C4-2B (cell line): ENCODE measurements at regions not wholly inside any gene's neighbourhood (a gene's known extent, or its start where the extent isn't known, plus 50 kb on each side); places are given as distances from the start of the nearest gene placed in this dataset.

Source experiments
- H3K27ac ChIP-seq: fragments of 450-650 bp; 2 replicates; pipeline ENCODE4 v1.5.1; 2017
- ZFX ChIP-seq: fragments of 450-650 bp; IDR thresholded peaks from 2 replicates; pipeline ENCODE4 v1.6.1; 2017
- TF ChIP-seq, protein P1 (sequence below): fragments of 450-650 bp; conservative IDR thresholded peaks from 2 replicates; pipeline ENCODE4 v1.5.1; 2017; ENCODE audit warnings: mild to moderate bottlenecking

DNA sequence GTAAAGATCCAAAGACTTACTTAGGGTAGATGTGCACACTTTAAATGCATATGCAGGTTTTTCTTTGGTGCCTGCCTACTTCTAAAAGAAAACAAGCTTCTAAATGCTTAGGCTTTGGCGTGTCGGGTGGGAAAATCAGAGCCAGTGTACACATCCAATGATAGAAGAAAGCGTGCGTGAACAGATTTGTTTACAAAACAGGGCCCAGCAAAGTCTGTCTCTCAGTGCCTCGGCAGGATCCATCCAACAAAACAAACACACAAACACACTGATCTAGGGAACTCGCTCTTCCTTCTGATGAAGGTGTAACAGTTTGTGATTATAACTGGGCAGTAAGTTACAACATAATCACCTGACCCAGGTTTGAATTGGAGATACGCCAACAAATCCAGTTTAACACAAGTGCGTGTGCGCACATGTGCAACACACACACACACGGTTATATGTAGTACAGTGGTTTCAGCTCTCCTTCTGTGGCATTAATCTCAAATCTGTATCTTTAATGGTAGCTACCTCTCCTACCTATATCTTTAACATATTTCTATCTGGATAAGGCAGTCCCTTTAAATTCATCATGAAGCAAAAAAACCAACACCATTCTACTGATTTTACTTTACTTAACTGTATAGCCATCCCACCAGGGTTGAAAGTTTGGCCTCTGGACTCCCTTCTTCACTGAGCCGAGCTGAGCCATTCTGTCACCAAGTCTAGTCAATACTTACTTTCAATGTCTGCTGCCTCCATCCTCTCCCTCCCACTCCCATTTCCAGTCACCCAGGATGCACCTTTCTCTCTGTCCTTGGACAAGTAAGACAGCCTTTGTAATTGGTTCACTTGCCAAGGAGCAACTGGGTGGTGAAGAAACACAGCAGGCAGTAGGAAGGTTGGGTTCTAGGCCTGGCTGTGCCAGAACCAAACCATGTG, 184.4 kb upstream of the KLF14 start:
- peak overlapping the region; percentile 54; the same call in 1 of the 2 replicates for H3K27ac ChIP-seq
- TF ChIP-seq, protein P1, sequence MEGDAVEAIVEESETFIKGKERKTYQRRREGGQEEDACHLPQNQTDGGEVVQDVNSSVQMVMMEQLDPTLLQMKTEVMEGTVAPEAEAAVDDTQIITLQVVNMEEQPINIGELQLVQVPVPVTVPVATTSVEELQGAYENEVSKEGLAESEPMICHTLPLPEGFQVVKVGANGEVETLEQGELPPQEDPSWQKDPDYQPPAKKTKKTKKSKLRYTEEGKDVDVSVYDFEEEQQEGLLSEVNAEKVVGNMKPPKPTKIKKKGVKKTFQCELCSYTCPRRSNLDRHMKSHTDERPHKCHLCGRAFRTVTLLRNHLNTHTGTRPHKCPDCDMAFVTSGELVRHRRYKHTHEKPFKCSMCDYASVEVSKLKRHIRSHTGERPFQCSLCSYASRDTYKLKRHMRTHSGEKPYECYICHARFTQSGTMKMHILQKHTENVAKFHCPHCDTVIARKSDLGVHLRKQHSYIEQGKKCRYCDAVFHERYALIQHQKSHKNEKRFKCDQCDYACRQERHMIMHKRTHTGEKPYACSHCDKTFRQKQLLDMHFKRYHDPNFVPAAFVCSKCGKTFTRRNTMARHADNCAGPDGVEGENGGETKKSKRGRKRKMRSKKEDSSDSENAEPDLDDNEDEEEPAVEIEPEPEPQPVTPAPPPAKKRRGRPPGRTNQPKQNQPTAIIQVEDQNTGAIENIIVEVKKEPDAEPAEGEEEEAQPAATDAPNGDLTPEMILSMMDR = no peak
- no peak for TF ChIP-seq ZFX

DNA sequence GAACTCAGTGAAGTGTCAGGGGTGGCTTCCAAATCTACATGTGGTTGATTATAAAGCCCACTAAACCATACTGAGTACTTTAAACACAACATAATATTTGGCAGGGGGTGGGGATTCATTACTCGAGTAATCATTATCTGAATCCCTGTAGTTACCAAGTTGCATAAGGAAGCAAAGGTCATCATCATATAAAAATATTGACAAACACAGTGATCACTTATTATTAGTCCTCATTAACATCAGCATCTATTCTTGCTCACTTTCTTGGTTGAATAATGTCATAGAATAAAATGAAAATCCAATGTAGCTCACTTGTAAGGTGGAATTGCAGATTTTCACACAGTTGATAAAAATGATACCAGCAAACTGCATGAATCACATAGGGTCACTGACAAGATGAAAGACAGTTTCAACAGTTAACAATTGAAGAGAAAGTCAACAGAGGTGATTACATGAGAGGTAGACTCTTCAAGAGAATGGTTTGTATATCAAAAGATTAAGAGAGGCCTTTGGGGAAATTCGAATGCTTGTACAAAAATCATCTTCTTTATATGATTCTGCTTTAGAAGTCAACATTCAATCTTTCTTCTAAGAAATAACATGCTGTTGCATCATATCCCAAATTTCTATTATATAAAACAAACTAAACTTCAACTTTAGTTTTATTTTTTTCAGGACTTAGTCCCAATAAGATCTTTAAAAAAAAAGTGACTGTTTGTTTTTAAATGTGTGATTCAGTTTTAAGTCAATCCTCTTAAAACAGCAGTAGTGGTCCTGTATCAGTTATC, 185.5 kb upstream of the KLF14 start:
- no peak overlapping the region for H3K27ac ChIP-seq
- no peak for TF ChIP-seq ZFX
- TF ChIP-seq, protein P1 = no peak

DNA sequence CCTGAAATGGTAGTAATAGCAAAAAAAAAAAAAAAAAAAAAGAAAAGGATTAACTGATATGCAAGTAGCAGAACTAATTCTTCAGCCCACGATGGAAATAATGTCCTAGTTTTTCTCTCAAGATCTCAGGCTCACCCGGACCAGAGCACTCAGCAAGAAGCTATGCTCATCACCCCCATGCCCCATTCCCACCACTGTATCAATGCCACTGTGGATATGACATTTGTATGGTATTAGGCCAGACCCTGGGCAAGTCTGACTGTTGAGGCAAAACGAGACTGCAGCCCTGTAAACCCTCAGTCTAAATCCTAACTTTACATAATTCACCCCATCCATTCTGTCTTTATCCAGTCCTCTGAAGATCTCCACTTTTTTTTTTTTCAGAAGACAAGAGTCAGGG, 186.1 kb upstream of the KLF14 start:
- H3K27ac ChIP-seq = no peak overlapping the region
- TF ChIP-seq, protein P1 = no peak
- no peak for TF ChIP-seq ZFX

DNA sequence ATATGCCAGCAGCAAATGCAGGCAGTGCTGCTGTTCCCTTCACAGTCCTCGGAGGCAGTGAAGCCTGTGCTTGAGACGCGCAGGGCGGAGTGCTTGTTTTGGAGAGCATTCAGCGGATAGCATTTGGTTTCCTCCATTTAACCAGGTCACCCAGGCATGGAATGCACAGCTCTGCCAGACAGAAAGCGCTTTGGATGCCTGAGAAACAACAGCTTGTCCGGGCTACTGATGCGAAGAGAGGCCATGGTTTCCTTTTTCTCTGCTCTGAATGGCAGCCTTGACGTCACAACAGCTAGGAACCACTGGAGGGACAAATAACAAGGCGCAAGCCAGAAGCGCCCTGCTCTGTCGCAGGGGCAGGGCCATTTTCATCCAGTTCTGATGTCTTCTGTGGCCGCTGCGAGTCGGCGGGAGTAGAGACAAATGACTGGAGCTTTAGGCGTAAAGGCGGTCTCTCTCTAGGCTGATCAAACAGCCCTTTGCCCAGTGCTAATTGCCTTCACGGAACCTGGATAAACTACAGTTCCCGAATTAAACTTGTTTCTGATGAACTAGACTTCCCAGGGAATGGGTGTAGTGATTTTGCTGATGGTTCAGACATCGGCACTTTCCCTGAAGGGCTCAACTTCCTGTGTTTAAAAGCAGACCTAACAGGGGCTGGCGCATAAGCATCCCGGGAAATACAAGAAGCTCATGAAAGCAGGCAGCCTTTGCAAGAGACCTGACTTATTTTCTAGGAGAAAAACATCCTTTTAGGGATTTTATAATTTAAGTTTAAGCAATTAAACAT, 187.6 kb upstream of the KLF14 start:
- no peak overlapping the region for H3K27ac ChIP-seq
- TF ChIP-seq ZFX = no peak
- TF ChIP-seq, protein P1 = no peak

DNA sequence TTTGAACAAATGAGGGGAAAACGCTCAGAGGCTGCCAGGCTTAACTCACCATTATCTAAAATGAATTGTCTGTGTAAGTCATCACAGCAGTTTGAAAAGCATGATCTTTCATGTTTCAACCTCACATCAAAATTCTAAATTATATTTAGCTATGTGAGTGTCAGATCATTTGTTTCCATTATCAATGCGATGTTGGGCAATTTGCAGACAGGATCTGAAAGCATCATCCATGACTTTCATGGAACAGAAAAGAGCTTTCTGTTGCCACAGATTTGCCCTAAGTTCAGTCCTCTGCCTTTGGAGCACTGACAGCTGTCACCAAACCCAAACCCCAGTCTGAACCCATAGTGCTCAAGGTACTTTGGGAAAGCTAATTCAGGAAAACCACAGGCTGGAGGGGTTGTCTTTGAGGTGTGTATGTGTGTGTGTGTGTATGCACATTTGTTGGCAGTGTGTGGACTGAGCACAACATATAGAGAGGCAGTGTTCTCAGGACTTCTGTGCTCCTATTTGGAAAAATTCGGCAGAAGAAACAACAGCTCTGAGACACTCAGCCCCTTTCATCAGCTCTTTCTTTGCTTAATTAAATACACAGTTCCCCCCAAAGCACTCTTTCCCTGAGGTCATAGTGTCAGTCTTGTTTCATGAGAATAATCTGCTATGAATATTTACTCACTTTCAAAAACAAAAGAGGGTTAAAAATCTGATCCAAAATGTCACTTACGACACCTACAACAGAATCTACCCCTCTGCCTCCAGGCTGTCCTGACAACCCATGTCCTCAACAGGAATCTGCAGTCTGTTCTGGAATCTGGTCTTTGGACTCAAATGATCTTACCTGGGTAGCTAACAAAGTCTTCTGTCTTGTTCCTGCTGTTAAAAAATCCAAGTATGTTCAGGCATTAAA, 188.5 kb upstream of the KLF14 start:
- no peak overlapping the region for H3K27ac ChIP-seq
- TF ChIP-seq, protein P1 = no peak
- TF ChIP-seq ZFX = no peak

DNA sequence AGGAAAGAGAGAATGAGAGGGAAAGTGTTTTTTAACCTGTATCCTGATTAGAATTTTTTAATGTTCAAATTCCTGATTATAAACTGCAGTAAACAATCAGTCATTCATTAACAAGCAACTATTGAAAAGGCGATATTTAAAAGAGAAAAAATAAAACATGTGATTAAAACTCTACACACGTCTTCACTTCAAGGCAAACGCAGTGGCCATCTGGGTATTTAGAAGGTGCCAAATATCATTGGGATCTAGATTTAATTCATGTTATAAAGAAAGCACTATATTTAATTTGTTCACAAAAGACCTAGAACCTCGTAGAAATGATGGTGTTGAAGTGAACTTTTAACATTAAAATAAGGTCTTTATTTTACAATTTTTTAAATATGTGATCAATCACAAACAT, 189.4 kb upstream of the KLF14 start:
- no peak for TF ChIP-seq ZFX
- TF ChIP-seq, protein P1 = no peak
- H3K27ac ChIP-seq = no peak overlapping the region
